SK-N-SH (cell line): ENCODE measurements at regions not wholly inside any gene's neighbourhood (a gene's known extent, or its start where the extent isn't known, plus 50 kb on each side); places are given as distances from the start of the nearest gene placed in this dataset.

Experiments
- CTCF ChIP-seq: fragments of 200-600 bp; sonication (generic); IDR thresholded peaks from 2 replicates; pipeline ENCODE4 v1.6.1; 2017; ENCODE audit warnings: antibody characterized with exemption, mild to moderate bottlenecking, moderate library complexity
- GABPA ChIP-seq: IDR thresholded peaks from 2 replicates; pipeline ENCODE4 v1.4.0; 2012; ENCODE audit warnings: low read depth, mild to moderate bottlenecking
- GATA2 ChIP-seq: sonication (generic); formaldehyde crosslinking; IDR thresholded peaks from 2 replicates; pipeline ENCODE4 v1.5.0; 2020; ENCODE audit warnings: mild to moderate bottlenecking, missing genetic modification reagents
- POLR2AphosphoS5 ChIP-seq: IDR thresholded peaks from 2 replicates; pipeline ENCODE4 v1.6.1; 2012; ENCODE audit warnings: low read depth, low read length
- RXRA ChIP-seq: IDR thresholded peaks from 2 replicates; pipeline ENCODE4 v1.4.0; 2012; ENCODE audit warnings: low read depth, mild to moderate bottlenecking, borderline replicate concordance
- TAF1 ChIP-seq: IDR thresholded peaks from 2 replicates; pipeline ENCODE4 v1.6.1; 2012; ENCODE audit warnings: low read depth, mild to moderate bottlenecking, low read length, moderate library complexity, borderline replicate concordance
- USF1 ChIP-seq: IDR thresholded peaks from 2 replicates; pipeline ENCODE4 v1.4.0; 2012; ENCODE audit warnings: low read depth, borderline replicate concordance

DNA sequence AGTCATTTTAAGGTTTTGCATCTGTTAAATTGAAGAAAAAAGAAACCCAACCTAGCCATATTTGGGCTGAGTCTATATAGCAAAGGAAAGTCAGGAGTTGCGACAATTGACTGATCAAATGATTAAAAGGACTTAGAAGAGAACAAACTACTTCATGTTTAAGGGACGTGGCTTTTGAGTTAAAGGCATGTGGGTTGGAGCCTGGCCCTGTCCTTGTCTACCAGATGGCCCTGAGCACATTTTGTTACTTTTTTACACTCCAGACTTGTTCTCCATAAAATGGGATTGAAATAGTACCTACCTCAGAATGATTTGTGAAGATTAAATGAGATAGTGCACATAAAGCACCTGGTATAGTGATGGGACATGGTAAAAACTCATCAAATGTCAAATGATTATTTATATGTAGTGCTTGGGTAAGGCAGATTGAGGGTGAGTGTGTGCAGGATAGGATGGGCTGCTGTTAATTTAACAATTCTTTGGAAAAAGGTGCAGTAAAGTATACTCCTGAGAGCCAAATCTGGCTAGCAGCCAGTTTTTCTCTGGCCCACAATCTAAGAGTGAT lies 168.3 kb downstream of the KIF20B start:
- no peak for TF ChIP-seq RXRA
- no peak for TF ChIP-seq GABPA
- TF ChIP-seq TAF1 = no peak
- TF ChIP-seq CTCF = no peak
- no peak for TF ChIP-seq USF1
- TF ChIP-seq GATA2 (CRISPR knock-in tag) = no peak
- no peak for TF ChIP-seq POLR2AphosphoS5
